ENCODE measurements at regions not wholly inside any gene's neighbourhood (a gene's known extent, or its start where the extent isn't known, plus 50 kb on each side); places are given as distances from the start of the nearest gene placed in this dataset.
A peak's percentile ranks its signal among the peaks of the same experiment; 100 is the strongest.

DNA sequence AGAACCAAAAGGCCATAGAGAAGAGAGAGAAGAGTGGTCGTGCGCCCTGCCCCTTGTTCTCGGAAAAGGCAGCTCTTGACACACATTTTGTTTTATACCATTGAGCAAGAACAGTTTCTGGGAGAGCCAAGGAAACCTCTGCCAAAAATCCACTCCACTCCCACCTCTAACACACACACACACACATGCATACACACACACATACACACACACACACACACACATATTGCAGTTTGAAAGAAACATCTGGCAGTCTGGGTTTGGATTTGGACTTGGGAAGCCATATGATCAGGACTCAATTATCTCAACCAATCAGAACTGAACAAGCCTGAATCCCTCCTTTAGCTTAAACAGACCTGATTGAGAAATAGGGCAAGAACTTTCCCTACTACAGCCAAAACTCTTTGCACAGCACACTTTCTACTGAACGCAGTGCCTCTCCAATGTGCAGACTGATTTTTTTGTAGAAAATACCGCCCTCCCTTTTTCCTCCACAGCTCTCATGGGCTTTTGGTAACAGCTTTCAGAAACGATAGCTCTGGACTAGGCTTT is 484.0 kb upstream of the ZWINT start:
- no peak for DNase-seq (ENCODE audit: low spot score)

DNA sequence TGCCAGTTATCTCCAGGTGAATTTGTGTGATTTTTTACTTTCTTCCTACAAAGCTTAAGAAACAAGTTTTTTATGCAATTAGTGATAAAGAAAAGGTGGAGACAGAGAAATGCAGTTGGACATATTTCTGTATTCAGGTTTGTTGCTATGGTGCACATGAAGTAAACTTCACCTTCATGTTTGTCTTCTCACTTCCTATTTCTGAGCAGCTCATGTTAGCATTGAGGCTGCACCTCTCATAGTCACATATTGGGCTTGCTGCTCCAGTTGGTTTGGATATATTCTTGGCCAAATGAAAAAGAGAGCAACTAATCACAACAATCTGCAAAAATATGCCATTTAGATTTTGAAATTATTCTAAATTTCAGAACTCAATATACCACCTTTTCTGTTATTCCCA is 475.6 kb upstream of the ZWINT start:
- DNase-seq (ENCODE audit: low spot score): no peak

DNA sequence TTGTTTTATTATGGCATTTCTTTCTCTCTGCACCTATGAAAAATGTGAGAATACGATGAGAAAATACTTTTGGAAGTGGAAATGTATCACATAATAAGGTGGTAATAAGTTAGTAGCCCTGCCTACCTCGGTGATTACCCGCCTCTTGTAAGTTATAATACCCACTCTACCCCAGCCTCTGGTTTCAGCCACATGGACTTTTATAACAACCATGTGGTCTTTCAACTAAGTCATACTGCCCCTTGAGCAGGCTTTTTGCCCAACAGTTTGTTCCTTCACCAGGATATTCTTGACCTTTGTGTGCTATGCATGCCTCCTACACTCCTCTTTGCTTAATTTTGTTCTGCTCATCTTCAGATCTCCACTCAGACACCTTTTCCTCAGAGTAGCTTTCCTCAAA is 470.6 kb upstream of the ZWINT start:
- no peak for DNase-seq (ENCODE audit: low spot score)

DNA sequence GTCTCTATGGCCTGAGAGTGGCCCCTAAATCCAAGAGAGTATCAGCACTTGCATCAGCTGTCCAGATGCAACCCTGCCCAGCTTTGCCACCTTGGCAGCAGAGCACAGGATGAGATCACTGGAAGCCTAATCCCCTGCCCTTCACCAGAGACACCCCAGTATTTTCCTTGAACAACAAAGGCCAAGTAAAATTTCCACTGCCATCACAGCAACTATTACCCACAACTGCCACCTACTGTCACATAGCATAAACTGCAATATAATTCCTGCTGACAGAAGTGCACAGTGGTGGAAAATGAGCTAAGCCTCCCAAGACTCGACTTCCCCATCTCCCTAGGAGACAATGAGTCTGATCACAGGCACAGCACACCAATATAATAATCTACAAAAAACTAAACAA is 462.8 kb upstream of the ZWINT start:
- peak; percentile 20 for DNase-seq (ENCODE audit: low spot score)

DNA sequence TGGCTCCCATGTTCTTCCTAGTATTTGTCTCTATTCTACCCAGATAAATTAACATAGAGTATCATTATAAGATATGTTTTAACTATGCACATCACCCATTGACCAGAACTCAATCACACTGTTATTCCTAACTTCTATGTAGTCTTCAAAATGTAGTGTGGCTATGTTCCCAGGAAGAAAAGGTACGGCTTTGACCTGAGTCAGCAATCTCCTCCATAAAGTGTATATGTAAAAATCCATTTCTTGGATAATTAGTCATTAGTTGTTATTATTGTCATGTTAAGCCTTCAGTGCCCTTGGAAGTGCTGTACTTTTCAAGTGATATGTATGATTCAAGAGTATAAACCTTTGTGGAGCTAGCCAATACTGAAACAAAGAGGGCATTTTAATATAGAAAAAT is 444.0 kb upstream of the ZWINT start:
- no peak for DNase-seq (ENCODE audit: low spot score)

DNA sequence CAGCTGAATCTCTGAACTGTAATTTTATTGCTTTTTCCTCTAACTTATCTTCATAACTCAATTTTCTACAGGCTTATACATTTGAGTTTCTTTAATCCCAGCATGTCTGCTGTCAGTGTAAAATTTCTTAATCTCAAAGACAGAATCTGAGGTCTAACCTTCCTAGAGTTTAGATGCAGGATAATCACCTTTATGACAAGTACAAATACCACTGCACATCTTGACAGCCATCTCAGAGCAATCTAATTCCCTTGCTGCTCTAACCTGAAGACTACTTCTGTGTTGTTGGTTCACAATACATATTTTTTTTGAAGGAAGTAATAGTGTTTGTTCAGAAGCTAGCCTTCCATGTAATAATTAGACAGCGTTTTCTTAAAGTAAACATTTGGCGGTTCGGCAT is 424.2 kb upstream of the ZWINT start:
- DNase-seq (ENCODE audit: low spot score): no peak

DNA sequence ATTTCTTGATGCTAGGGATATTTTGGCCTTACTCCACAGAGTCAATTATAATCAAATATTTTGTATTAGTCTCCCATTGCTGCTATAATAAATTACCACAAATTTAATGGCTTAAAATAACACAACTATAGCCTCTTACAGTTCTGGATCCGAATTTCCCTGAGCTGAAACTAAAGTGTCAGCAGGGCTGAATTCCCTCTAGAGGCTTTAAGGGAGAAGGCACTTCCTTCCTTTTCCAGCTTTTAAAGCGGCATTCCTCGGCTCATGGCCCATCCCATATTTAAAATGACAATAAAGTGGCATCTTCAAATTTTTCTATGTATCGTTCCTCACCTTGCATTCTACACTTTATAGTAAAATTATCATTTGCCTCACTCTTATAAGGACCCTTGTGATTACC is 421.4 kb upstream of the ZWINT start:
- DNase-seq (ENCODE audit: low spot score): no peak

DNA sequence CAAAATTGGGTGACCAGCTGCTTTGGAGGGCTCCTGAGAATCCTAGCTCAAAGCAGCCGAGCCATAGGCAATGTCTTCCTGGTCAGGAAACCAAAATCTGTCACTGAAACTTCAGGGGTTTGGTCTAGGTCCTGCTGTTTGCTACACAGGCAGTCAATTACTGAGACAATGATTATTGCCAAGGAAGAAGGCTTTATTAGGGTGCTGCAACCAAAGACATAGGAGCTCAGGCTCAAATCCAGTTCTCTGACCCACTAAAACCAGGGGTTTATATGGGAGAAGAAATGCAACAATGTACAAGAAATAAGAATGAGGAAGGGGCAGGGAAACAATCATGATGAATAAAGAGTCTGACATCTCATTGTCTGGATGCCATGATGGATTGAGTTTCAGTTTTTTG is 410.3 kb upstream of the ZWINT start:
- DNase-seq (ENCODE audit: low spot score): no peak

DNA sequence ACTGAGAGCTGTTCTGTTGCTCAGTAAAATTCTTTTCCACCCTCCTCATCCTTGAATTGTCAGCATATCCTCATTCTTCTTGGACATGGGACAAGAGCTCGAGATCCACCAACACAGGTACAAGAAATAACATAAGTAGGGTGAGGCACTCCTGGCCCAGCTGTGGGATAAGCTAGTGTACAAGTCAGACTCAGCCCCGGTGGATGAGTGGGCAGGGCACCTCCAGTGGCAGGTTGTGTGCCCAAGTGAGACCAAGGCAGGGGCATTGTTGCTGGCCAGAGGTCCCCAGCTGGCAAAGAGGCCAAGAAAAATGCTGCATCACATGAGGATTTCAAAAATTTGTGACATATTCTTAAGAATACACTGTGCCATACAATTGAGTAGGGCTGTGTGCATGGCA is 402.0 kb upstream of the ZWINT start:
- DNase-seq (ENCODE audit: low spot score): no peak

DNA sequence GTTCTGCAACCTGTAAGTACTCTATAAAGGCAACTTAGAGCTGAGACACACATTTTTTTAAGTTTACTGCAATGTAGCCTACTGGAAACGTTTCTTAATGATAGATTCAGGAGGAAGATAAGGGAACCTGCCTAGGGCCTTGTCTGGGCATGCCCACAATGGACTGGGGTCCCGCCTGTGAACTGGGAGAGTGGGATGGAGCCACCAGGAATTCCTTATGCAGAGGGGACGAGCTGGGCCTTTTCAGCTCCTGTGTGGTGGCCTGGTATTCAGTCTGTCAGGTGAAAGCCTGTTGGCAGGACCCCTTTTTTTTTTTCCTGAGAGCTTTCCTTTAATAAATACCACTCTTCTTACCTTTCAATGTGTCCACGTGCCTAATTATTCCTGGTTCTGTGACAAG is 384.4 kb upstream of the ZWINT start:
- no peak for DNase-seq (ENCODE audit: low spot score)

DNA sequence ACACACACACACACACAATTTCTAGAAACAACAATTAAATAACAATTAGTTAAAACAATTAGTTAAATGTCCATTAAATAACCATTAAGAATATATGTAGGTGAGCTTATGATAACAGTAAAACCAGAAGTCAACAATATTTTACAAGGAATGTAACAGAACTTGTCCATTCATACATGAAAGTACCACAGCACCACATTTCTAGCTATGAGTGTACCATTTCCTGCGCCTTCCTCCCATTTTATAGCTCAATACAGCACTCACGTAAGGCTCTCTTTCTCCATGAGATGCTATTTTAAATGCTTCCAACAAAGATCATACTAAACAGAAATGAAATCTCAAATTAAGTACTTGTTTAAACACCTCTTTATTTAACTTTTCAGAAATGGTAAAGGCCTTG is 367.3 kb upstream of the ZWINT start:
- DNase-seq (ENCODE audit: low spot score): no peak

DNA sequence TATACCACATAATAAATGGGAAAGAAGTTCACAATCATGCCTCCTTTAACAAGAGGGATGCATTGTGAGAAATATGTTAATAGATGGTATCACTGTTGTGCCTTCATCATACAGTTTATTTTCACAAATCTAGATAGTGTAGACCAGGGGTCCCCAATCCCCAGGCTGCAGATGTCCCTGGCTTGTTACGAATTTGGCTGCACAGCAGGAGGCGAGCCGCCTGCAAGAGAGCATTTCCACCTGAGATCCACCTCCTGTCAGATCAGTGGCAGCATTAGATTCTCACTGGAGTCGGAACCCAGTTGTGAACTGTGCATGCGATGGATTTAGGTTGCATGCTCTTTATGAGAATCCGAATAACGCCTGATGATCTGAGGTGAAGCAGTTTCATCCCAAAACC is 361.9 kb upstream of the ZWINT start:
- no peak for DNase-seq (ENCODE audit: low spot score)

DNA sequence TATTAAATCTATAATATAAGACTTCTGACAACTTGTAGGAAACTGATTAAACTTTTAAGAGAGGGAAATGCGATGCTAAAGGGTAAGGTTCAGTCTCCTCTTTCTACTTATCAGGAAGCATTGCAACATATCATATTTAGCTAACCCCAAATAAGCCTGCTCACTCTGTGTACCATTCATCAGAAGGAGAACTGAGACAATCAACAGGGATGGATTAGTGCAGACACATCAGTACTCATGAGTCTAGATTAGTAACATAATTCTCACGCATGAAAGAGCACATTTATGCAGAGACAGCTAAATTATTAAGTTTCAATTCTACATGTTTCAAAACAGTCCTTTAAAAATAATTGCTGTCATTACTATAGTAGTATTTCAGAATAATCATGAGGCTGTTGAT is 354.2 kb upstream of the ZWINT start:
- no peak for DNase-seq (ENCODE audit: low spot score)

DNA sequence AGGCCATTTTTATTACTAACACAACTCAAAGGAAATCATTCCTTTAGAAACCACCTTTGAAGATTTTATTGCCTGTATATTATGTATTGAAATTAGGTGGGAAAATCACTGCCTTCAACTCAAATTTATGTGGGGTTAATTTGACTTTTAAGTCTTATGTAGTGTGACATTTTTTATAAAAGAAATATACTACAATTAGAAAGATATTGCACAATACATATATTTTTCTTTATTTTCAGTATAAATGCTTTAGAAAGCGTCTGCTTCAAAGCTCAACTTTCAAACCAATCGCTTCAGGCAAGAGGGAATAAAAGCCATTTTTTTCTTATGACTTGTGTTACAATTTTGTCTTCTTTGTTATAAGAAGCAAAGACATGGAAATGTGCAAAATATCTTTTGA is 337.4 kb upstream of the ZWINT start:
- DNase-seq (ENCODE audit: low spot score): no peak

DNA sequence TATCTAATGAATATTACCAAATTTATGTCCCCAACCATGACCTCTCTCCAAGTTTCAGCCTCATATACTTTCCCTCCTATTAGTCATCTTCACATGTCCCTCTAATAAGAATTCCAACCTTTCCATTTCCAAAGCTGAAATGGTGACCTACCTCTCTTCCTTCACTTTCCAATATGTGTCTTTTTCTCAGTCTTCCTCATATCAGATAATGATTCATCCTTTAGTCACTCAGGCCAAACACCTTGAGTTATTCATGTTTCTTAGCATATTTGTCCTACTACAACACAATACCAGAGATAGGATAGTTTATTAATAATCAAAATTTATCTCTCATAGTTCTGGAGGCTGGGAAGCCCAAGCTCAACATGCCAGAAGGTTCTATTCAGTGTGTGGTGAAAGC is 318.5 kb upstream of the ZWINT start:
- peak; percentile 52 for DNase-seq (ENCODE audit: low spot score)

DNA sequence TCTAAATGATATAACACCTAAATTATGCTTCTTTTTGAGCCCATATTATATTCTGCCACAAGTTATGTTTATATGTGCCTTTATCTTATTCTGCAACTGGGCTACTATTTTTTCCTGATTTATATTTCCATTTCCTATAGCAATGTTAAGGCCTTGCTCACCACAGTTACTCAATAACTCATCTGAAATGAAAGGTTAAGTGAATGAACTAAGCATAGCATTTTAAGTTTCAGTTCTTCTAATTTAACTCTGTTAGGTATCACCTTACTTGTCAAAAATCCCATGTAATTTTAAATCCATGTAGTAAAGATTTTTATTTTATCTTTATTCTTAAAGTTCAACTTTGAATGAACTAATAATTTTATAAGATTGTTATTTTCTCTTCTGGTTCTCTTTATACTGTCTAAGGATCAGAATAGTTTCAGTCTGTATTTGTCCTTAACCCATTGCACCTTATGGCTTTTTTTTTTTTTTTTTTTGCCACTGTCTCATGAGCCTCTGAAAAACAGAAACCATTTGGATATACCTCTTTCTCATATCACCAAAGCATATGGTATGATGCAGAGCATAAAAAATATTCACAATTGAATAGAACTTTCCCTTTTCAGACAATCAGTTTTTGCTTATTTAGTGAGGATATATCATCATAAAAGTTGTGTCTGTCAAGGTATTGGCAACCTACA is 301.8 kb upstream of the ZWINT start:
- DNase-seq (ENCODE audit: low spot score): no peak

DNA sequence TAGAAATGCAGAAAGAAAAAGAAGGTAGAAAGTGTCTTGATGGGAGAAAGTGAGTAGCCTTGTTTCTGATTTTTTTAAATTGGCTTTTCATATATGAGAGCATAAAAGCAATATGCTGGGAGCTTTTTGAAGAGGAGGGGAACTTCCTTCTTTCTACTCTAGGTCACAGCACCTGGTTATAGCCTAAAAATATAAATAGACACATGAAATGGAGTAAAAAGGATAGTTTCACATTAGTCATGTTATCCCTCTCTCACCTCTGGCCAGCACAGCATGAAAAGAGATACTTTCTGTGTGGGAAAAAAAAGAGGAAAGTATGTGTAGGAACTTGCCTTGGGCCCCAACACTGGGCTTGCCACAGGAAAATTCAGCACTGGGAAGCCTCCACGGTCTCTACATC is 292.2 kb upstream of the ZWINT start:
- DNase-seq (ENCODE audit: low spot score): no peak

DNA sequence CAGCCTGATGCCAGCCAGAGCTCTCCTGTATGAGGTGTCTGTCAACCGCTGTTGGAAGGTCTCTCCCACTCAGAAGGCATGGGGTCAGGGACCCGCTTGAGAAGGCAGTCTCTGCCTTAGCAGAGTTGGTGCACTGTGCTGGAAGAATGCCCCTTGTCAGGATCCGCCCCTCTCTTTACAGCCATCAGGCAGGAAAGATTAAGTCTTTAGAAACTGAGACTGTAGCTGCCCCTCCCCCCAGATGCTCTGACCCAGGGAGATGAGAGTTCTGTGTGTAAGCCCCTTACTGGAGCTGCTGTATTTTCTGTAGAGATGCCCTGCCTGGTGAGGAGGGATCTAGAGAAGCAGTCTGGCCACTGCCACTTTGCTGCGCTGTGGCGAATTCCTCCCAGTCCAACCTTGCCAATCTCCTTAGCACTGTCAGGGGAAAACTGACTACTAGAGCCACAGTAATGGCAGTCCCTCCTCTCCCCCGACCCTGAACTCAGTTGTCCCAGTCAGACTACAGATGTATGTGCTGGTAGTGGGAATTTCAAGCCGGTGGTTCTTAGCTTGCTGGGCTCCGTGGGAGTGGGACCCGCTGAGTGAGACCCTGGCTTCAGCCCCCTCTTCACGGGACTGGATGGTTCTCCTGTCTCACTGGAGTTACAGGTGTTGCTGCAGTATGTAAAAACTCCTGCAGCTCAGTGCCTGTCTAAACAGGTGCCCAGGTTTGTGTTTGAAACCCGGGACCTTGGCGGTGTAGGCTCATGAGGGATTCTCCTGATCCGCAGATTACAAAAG is 285.5 kb upstream of the ZWINT start:
- no peak for DNase-seq (ENCODE audit: low spot score)

DNA sequence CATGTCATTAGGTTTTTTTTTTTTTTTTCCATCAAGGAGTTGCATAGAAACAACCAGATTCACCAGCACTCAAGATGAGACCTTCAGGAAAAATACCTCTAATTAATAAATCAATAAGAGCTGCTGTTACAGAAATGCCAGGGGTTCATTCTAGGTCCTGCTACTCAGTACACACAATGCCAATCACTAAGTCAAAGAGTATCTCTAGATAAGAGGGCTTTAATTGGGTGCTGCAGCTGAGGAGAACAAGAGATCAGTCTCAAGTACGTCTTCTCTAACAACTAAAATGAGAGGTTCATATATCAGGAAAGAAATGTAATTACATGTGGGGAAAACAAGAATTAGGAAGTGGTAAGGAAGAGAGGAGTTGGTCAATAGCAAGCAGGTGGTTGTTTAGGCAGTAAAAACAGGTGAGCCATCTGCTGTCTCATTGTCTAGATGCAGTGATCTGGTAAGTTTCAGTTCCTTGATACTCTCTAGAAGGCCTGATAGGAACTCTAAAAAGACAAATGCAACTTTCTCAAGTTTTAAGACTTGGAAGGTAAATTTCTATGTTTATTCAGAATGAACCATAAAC is 272.9 kb upstream of the ZWINT start:
- DNase-seq (ENCODE audit: low spot score): no peak

DNA sequence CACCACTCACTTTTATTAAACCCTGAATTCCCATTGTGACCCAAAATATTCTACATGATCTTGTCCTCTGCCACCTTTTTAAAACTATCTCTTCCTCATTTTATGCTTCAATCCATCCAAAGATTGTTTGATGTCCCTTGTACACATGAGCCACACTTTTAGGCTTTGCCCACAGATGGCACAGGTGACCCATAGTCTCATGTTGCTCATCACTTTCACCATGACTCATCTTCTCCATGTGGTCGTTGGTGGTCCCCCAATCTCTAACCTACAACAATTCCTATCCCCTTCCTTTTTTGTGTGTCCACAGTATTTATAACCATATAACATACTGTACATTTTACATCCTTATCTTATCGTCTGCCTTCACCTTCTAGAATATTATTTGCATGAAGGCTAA is 271.5 kb upstream of the ZWINT start:
- no peak for DNase-seq (ENCODE audit: low spot score)

DNA sequence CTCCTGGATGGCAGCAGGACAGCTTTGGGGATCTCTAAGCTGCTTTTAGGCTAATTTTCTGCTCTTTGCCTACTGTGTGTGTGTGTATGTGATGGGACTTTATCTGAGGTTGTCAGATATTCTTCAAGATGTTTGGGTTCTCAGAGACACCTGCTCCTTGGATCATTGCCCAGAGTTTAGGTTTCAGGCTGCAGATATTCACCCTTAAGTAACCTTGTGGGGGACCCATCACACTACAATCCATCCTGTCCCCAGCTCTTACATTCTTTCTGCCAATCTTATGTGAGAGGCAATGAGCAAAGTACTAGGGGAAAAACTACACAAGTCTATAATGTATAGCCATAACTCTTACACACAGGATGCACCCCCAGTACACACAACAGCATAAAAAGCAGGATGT is 263.0 kb upstream of the ZWINT start:
- no peak for DNase-seq (ENCODE audit: low spot score)

DNA sequence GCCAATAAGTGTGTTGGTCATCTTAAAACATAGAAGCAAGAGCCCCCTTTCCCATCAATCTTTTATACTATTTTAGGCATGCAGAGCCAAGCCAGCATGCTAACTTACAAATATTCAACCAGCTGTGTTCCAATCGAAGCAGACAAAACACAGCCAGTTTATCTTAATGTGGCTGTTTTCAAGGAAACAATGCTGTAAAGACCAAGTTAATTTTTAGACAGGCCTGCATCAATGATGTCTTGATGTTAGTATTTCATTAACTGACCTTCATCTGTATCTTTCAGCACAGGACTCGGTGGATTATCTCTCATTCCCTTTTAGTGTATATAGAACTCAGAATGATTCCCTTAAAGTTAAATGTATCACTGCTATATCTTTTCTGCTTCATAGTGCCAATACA is 262.0 kb upstream of the ZWINT start:
- peak; percentile 48 for DNase-seq (ENCODE audit: low spot score)

DNA sequence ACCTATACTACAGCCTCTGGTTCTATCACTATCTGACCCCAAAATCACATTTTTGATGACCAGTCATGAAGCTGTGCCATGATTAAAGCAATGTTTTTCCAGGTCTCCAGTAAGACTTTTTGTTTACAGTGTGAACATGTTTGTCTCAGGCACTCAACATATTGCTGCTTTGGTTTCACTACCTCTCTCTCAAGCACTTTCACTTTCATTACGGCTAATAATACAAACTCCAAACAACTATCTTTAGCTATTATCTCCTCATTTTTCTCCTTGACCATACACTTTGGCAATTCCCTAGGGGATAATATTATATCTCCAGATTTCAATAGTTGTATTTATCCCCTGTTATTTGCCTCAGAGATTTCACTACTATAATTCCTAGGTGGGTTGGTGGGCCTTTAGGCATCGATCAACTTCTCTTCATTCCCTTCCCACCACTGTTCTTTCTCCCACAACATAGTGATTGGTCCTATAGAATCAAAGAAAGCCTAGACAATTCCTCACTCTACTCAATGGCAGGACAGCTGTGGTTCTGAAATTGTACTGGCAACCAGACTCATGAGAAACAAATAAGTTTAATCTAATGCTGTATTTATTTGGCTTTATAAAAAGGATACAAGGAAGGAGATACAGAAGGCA is 261.4 kb upstream of the ZWINT start:
- DNase-seq (ENCODE audit: low spot score): peak; percentile 27

Measured in kidney tubule cell (primary cell).